Stimulated activated CD8-positive, alpha-beta memory T cell treated with anti-CD3 and anti-CD28 coated beads, Interleukin-15, amount 100 ng/mL, for 48 hours (primary cell): ENCODE measurements at regions not wholly inside any gene's neighbourhood (a gene's known extent, or its start where the extent isn't known, plus 50 kb on each side); places are given as distances from the start of the nearest gene placed in this dataset.

ENCODE experiments used
- DNase-seq, 2 donors: peaks; one replicate each; pipeline ENCODE4 v3.0.0-alpha.2; 2020; ENCODE audit warnings: low read depth in 2 of 2

- DNase-seq: no peak
These were observed 182.0 kb upstream of the SMIM23 start for GRCh38 chr5:171603591-171603990.

- no peak for DNase-seq
These were observed 181.4 kb upstream of the SMIM23 start for GRCh38 chr5:171604195-171604594.

DNA sequence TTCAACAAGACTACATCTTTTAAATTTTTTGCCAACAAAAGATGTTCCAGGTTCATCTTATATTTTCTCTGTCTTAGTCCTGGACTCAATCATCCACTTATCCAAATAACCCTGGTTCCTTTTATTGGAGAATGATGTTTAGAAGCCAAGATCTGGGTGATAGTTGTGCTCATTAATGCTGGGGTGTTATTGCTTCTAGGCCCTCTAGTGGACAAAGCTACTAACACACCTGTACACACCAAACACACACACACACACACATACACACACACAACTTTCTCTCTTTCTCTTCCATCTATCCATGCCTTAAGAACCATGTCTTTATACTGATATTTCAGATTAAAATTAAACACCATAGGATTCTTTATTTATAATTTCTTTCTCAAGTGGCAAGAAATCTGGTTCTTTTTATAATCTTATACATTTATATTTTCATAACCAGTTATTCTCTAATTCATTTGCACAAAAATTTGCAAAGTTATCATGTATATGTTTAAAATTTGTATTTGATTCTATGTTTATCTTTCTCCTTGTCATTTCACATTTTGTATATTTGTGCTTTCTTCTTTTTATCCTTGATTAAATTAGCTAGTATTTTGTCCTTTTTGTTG lies 179.1 kb upstream of the SMIM23 start:
- DNase-seq: no peak

DNA sequence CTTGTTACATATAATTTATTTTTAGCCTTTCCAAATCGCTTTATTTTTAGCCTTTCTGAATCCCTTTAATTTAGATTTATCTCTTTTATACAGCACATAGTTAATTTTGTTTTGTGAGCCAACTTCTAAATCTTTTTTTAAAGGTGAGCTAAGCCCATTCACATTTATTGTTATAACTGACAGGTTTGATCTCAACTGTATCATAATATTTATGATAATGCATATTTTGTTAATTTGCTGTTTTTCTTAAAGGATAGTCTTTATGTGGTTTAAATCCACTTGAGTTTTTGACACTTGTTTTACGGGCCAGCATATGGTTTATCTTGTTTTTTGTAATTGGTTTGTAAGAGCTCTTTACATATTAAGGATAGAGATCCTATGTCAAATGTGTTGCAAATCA lies 177.8 kb upstream of the SMIM23 start:
- DNase-seq: no peak

DNA sequence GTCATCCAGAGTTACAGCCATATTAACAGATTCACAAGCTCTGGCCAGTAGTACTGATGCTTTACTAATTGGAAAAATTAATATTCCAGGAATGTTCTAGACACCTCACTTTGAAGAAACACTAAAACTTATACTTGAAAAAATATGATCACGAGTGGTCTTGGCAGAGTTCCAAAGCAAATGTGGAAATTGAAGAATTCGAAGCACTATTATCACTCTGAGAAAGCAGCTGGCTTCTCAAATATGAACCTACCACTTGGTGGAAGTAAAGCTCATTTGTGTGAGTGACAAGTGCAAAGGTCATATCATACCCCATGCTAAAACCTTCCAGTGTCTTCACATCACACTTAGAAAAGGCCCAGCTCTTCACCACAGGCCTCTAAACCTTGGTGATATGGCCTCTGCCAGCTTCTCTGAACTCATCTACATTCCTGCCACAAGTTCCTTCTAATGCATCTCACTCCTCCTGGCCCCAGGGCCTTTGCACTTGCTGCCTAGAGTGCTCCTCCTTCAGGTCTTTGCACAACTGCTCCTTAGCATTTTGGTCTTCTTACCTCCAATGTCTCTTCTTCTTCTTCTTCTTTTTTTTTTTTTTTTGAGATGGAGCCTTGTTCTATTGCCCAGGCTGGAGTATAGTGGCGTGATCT lies 175.7 kb upstream of the SMIM23 start:
- DNase-seq: no peak

- no peak for DNase-seq
These were observed 174.9 kb upstream of the SMIM23 start for GRCh38 chr5:171610686-171611085.

DNA sequence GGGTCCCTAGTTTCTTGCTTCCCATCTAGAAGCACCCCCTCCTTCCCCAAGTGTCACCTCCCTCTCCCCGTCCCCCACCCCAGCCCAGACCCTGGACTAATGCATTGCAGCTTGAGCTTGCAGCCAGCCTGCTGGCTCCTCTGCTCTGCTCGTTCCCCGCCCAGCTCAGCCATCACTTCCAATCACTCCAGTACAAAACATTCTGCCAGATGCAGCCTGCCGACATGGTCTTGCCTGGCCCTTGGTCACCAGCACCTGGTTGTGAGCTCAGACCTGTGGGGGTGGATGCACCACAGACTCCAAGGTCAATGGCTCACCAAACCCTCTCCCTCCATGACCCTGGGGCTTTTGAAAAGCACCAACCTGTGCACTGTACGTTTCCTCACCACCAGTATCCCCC lies 172.9 kb upstream of the SMIM23 start:
- no peak for DNase-seq

DNA sequence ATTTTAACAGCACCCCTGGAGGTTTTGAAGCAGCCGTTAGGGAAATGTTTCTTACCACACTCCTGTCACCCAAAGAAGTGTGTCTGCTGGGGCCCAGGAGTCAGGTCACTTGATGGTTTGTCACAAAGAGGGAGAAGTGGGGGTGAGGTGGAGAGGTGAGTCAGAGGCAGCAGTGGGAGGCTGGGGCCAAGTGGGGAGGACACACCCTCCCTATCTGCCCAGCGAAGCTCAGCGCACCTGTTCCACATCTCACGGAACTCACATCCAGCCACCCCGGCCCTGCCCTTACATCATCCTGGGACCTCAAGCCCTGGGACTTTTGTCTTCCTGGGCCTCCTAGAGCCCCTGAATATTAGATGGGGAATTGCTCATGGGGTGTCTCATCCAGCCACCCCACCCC lies 171.1 kb upstream of the SMIM23 start:
- DNase-seq: no peak

DNA sequence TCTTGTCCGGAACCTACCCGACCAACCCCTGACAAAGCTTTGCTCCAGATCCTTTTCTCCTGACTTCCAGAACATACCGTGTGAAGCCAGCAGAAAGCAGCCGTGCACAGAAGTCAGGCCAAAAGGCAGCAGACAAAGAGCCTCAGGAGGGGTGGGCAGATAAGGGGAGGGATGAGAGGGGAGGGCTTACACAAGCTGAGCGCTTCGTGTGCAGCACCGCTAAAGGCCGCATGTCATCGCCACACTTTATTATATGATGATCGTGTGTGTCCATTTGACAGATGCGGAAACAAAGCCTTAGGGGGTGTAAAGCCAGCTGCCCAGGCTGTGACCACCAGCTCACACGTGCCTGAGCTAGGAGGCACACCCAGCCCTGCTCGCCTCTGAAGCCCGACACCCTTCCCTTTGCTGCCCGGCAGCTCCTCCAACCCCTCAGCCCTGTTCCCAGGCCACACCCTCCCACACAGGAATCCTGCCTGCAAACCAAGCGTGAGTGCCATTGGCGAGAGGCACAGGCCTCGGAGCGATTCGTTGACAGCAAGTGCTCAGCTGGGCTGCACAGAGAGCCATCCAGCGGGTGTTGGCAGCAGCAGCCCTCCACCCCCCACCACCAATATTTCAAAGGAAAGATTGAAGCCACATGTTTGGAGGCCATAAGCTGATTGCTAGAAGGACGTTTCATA lies 170.5 kb upstream of the SMIM23 start:
- no peak for DNase-seq

DNA sequence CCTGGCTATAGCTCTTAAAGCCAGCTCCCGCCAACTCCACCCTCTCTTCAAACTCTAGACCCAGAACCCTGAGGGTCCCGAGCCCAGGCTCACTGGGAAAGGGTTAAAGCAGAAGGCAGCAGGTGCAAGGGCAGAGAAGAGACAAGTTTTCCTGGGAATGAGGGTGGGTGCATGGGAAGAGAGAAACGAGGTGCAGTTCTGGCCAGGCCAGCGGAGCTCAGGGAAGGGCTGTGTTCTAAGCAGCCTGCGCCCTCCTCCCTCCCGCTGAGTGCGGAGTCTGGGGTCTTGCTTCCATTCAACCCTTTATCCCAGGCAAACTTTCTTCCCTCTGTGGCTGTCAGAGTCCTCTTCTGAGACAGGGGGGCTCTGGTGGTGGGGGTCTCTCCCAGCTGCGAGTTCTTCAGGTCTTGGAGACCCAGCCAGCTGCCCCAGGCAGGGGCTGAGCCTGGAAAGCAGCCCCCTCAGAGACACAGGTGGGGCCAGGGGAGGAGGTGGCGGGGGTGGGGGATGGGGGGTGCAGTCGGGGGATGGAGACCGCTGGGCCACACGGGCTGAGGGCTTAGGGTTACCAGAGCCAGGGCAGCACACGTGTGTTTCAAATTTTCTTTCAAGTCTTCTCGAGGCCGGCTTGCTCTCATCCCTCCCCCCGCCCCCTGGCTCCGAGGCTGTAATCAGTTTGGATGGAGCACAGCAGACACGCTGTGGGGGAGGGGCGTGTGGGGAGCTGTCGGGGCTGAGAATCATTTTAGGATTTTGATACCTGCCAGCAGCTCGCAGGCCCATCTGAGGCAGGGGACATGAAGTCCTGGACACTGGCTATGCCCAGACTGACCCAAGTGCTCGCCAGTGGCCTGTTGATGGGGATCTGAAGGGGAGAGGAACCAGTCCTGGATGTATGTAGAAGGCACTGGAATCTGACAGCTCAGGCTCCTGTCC lies 169.6 kb upstream of the SMIM23 start:
- no peak for DNase-seq

DNA sequence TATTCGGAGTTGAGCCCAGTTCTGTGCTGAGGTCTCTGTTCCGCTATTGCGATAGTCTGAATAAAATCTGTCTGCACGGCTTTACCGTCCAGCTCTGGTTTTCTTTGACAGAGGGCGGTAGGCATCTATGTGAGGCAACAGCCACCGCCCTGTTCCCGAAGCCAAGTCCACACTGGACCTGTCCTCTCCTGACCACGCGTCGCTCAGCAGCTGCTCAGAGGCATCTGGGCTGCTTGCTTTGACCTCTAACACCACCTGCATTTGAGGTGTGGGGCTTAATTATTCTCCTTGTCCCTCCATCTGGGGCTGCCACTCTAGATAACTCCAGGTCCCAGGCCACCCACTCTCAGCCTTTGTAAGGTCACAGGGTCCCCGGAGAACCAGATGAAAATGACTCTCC lies 168.4 kb upstream of the SMIM23 start:
- no peak for DNase-seq

DNA sequence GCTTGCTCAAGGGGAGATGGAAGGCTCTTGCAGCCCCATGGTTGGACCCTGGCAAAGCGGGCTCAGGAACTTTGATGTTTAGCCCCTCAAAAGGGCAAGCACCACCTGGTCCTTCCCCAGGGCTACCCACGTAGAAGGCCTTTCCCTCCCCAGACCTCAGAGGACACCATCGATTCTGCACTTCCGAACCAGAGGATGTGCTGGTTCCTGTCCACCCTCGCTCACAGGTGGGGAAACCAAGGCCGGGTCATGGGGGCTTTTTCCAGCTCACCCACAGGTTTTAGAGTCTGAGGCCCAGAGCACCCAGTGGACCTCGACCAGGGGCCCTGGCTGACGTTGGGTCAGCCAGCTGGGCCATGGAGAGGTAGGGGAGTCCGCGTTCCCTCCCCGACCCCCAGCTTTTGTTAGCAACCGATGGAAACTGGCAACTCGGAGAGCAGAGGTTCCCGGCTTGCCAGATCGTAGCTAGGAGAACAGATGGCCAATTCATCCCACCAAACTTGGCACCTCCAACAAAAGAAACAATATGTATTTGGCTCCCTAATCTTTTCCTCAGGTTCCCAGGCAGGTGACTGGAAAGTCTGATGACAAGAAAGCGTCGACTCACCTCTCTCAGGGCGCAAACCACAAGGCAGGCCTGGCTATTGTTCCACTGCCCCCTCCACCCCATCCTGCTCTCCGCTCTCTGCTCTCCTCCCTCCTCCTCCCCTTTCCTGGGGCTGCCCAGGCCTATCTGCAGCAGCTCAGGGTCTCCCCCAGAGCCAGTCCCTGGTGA lies 167.6 kb upstream of the SMIM23 start:
- no peak for DNase-seq

DNA sequence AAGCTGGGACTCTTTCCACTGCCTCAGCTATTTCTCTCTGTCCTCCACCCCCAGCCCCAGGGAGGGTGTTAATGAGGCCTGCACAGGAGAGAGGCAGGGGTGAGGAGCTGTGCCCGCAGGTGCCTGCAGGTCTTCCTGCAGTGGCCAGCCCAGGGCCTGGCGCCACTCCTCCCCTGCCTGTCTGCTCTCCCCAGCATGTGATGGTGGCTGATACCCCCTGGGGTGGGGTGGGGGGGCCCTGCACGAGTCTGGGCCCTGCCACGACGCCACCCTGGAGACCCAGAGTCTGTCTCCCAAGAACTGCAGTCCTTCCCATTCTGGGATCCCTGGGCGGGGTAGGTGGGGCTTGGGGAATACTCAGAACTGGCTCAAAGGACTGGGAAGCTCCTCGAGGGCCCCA lies 166.4 kb upstream of the SMIM23 start:
- DNase-seq: no peak

GRCh38 chr5:171619744-171620143 lies 165.9 kb upstream of the SMIM23 start:
- DNase-seq: no peak

DNA sequence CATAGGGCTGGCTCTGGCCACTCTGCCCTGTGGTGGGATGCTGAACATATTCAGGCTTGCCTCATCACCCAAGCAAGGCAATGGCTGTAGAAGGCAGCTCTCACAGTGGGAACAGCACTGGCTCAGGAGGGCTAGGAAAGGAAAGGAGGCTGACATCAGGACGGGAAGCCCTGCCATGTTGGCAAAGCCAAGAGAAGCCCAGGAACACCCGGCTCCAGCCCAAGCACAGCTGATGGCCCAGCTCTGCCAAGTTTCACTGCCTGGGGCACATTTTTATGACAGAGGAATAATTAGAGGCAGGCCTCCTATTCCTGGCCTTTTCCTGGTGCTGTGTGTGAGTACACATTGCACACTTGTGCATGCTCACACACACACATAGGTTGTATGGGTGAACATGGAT lies 163.6 kb upstream of the SMIM23 start:
- DNase-seq: no peak

DNA sequence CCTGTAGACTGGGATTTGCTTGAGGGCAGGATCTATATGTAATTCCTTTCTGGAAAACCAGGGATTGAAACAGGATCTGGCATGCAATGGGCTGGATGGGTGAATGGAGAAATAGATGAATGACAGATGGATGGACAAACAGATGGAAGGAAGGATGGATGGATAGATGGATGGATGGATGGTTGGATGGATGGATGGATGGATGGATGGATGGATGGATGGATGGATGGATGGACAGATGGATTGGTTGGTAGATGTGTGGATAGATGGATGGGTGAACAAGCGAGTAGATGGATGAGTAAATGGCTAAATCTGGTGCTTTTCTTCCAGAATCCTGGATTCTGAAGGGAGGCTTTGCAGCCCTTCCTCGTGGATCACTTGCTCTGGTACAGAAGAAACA lies 162.5 kb upstream of the SMIM23 start:
- no peak for DNase-seq

DNA sequence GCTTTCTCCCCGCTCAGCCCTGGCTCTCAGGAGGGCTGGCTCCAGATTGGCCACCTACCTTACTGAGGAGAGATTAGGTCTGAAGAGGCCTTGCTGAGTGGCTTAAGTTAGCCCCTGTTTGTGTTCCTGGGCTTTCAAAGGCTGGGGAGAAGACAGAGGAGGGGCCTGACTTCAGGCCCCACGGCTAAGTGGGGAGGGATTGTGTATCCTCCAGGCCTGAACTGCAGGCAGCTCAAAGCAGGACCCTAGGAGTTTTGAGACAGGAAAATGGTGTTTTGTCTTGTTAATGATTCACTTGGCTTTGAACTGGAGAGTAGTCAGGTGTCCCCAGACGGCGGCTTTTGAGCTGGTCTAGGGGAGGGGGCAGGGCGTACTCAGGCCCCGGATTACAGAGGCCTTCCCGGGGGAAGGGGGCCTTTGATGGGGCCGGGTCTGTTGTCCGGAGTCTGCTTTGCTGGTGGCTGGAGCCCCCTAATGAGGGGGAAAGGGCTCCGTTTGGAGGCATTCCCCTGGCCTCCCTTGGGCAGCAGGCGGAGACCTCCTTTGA lies 162.0 kb upstream of the SMIM23 start:
- DNase-seq: no peak

- no peak for DNase-seq
These were observed 161.2 kb upstream of the SMIM23 start for GRCh38 chr5:171624396-171624795.

GRCh38 chr5:171625646-171626045 lies 160.0 kb upstream of the SMIM23 start:
- no peak for DNase-seq

GRCh38 chr5:171627936-171628632 lies 157.5 kb upstream of the SMIM23 start:
- DNase-seq: no peak

GRCh38 chr5:171628633-171628974 lies 157.0 kb upstream of the SMIM23 start:
- no peak for DNase-seq
